H1 (cell line): ENCODE measurements at regions not wholly inside any gene's neighbourhood (a gene's known extent, or its start where the extent isn't known, plus 50 kb on each side); places are given as distances from the start of the nearest gene placed in this dataset.

ENCODE experiments used
- CTCF ChIA-PET: fragments of 300-600 bp; sonication (Branson Sonifier 250); formaldehyde crosslinking; loops from one replicate; lab custom pipeline; 2021; ENCODE audit not compliant: partially characterized antibody; lab: Charles Lee
- POLR2A ChIA-PET: fragments of 300-600 bp; sonication (Branson Sonifier 250); formaldehyde crosslinking; loops from one replicate; lab custom pipeline; 2021; ENCODE audit warnings: inconsistent platforms; ENCODE audit not compliant: partially characterized antibody; lab: Charles Lee
- DNase-seq, 2 experiments: peaks; one replicate each; pipeline versions ENCODE4 v3.0.0 to v3.0.0-alpha.2; 2010 to 2022; ENCODE audit warnings: low spot score in 2 of 2, low read depth in 1 of 2, mixed read lengths in 1 of 2
- FAIRE-seq: peaks from 2 replicates; lab custom pipeline; 2011; peaks lifted over from hg19 to GRCh38; lab: Jason Lieb, UNC
- H2AFZ ChIP-seq: 2 replicates; pipeline ENCODE4 v1.8.1; 2012; ENCODE audit warnings: low read length, inconsistent platforms
- H2AK5ac ChIP-seq: 2 replicates; pipeline ENCODE4 v1.6.1; 2013; ENCODE audit warnings: low read depth, low read length
- H2BK120ac ChIP-seq: replicated peaks from 2 replicates; pipeline ENCODE3; 2013; ENCODE audit warnings: low read depth, low read length, inconsistent platforms
- H2BK12ac ChIP-seq: 2 replicates; pipeline ENCODE4 v1.6.1; 2013; ENCODE audit warnings: low read depth, low read length
- H2BK15ac ChIP-seq: 2 replicates; pipeline ENCODE4 v1.6.1; 2013; ENCODE audit warnings: low read length
- H2BK20ac ChIP-seq: 2 replicates; pipeline ENCODE4 v1.6.1; 2013; ENCODE audit warnings: low read length
- H2BK5ac ChIP-seq: 2 replicates; pipeline ENCODE4 v1.6.1; 2013; ENCODE audit warnings: low read depth, low read length
- H3K14ac ChIP-seq: 2 replicates; pipeline ENCODE4 v1.6.1; 2013; ENCODE audit warnings: inconsistent platforms; ENCODE audit not compliant: insufficient read length
- H3K18ac ChIP-seq: 2 replicates; pipeline ENCODE4 v1.6.1; 2013; ENCODE audit warnings: low read length; ENCODE audit errors: extremely low read depth
- H3K23ac ChIP-seq: 2 replicates; pipeline ENCODE4 v1.6.1; 2013; ENCODE audit warnings: inconsistent platforms; ENCODE audit not compliant: insufficient read length
- H3K23me2 ChIP-seq: 2 replicates; pipeline ENCODE4 v1.6.1; 2013; ENCODE audit warnings: low read depth, low read length
- H3K27ac ChIP-seq: 2 replicates; pipeline ENCODE4 v1.6.1; 2011; ENCODE audit warnings: low read depth, low read length, inconsistent platforms
- H3K27me3 ChIP-seq, 4 experiments: replicated peaks in 1 of 4; 1 replicate in 1 of 4; 2 replicates in 3 of 4; pipeline versions ENCODE4 v1.6.1 to v1.8.1; 2011 to 2013; ENCODE audit warnings: low read length in 3 of 4, mild to moderate bottlenecking in 3 of 4, inconsistent platforms in 2 of 4, mixed read lengths in 2 of 4, moderate library complexity in 1 of 4; ENCODE audit not compliant: control insufficient read depth in 3 of 4, insufficient read depth in 3 of 4; ENCODE audit errors: extremely low read depth in 1 of 4
- H3K36me3 ChIP-seq, 4 experiments: 2 replicates each; pipeline versions ENCODE4 v1.6.1 to v1.8.1; 2011 to 2013; ENCODE audit warnings: mild to moderate bottlenecking in 4 of 4, low read length in 3 of 4, moderate library complexity in 2 of 4, control low read depth in 1 of 4, inconsistent platforms in 1 of 4; ENCODE audit not compliant: insufficient read depth in 4 of 4, control insufficient read depth in 2 of 4
- H3K4ac ChIP-seq: replicated peaks from 2 replicates; pipeline ENCODE3; 2013; ENCODE audit warnings: low read length, low read depth, mixed read lengths, inconsistent platforms; ENCODE audit not compliant: insufficient read length
- H3K4me1 ChIP-seq, 4 experiments: replicated peaks in 1 of 4; 1 replicate in 1 of 4; 2 replicates in 3 of 4; pipeline versions ENCODE4 v1.6.1 to v1.8.1; 2011 to 2013; ENCODE audit warnings: low read length in 3 of 4, inconsistent platforms in 2 of 4, mixed read lengths in 1 of 4; ENCODE audit not compliant: insufficient read depth in 4 of 4, control insufficient read depth in 3 of 4
- H3K4me2 ChIP-seq, 2 experiments: 2 replicates each; pipeline versions ENCODE4 v1.6.1 to v1.8.1; 2011 to 2013; ENCODE audit warnings: low read depth in 2 of 2, low read length in 2 of 2, control low read depth in 1 of 2, inconsistent platforms in 1 of 2, mild to moderate bottlenecking in 1 of 2; ENCODE audit not compliant: insufficient read depth in 1 of 2
- H3K4me3 ChIP-seq, 4 experiments: fragments of 200-600, 300-600 bp in 1 of 4; sonication (generic), shearing (Covaris generic), sonication (Bioruptor Twin) in 1 of 4; 2 replicates each; pipeline versions ENCODE4 v1.5.1 to v1.8.1; 2011 to 2016; ENCODE audit warnings: low read length in 4 of 4, low read depth in 3 of 4, control low read depth in 2 of 4, inconsistent platforms in 2 of 4, mild to moderate bottlenecking in 2 of 4, mixed read lengths in 1 of 4, moderate library complexity in 1 of 4; ENCODE audit not compliant: insufficient read depth in 2 of 4; ENCODE audit errors: extremely low read depth in 1 of 4
- H3K56ac ChIP-seq: replicated peaks from 2 replicates; pipeline ENCODE3; 2013; ENCODE audit warnings: low read depth, mild to moderate bottlenecking, mixed read lengths, low read length, inconsistent platforms; ENCODE audit not compliant: insufficient read length
- H3K79me1 ChIP-seq: 2 replicates; pipeline ENCODE4 v1.6.1; 2013; ENCODE audit warnings: low read depth, low read length, control low read depth
- H3K79me2 ChIP-seq, 2 experiments: 2 replicates each; pipeline versions ENCODE4 v1.6.1 to v1.8.1; 2012 to 2013; ENCODE audit warnings: low read length in 2 of 2, mild to moderate bottlenecking in 2 of 2, inconsistent platforms in 1 of 2; ENCODE audit not compliant: insufficient read depth in 2 of 2, control insufficient read depth in 1 of 2
- H3K9ac ChIP-seq, 4 experiments: replicated peaks in 1 of 4; 1 replicate in 1 of 4; 2 replicates in 3 of 4; pipeline versions ENCODE4 v1.6.1 to v1.8.1; 2011 to 2013; ENCODE audit warnings: low read depth in 3 of 4, low read length in 3 of 4, control low read depth in 2 of 4, mild to moderate bottlenecking in 2 of 4, moderate library complexity in 2 of 4, inconsistent platforms in 1 of 4; ENCODE audit errors: extremely low read depth in 1 of 4
- H3K9me3 ChIP-seq, 2 experiments: 2 replicates each; pipeline versions ENCODE4 v1.6.1 to v1.8.1; 2012 to 2013; ENCODE audit warnings: mild to moderate bottlenecking in 2 of 2, moderate library complexity in 2 of 2, control low read depth in 1 of 2, inconsistent platforms in 1 of 2, low read depth in 1 of 2, low read length in 1 of 2, mixed read lengths in 1 of 2; ENCODE audit not compliant: insufficient read depth in 2 of 2
- H4K20me1 ChIP-seq, 2 experiments: replicated peaks in 1 of 2; 2 replicates each; pipeline versions ENCODE3 to v1.8.1; 2011 to 2013; ENCODE audit warnings: inconsistent platforms in 2 of 2, low read length in 2 of 2, mild to moderate bottlenecking in 1 of 2; ENCODE audit not compliant: insufficient read depth in 2 of 2, control insufficient read depth in 1 of 2
- H4K5ac ChIP-seq: 2 replicates; pipeline ENCODE4 v1.6.1; 2013; ENCODE audit warnings: low read length, low read depth, mixed read lengths, inconsistent platforms; ENCODE audit not compliant: insufficient read length
- H4K8ac ChIP-seq: 2 replicates; pipeline ENCODE4 v1.8.0; 2013; ENCODE audit warnings: mild to moderate bottlenecking, moderate library complexity, low read length, inconsistent platforms; ENCODE audit not compliant: insufficient read depth; ENCODE audit errors: extremely low read depth
- H4K91ac ChIP-seq: replicated peaks from 2 replicates; pipeline ENCODE3; 2013; ENCODE audit warnings: low read length, mixed read lengths, inconsistent platforms; ENCODE audit not compliant: insufficient read length
- BRCA1 ChIP-seq: IDR thresholded peaks from 2 replicates; pipeline ENCODE4 v1.6.1; 2012; ENCODE audit warnings: low read depth, low read length, improper control_type of control experiment
- RAD21 ChIP-seq, 2 experiments: IDR thresholded peaks in 1 of 2; conservative IDR thresholded peaks in 1 of 2; 2 replicates each; pipeline ENCODE4 v1.6.1; 2011; ENCODE audit warnings: low read depth in 2 of 2, low read length in 2 of 2, improper control_type of control experiment in 1 of 2, inconsistent platforms in 1 of 2, mild to moderate bottlenecking in 1 of 2, moderate library complexity in 1 of 2
- WGBS, 2 experiments: shearing (Covaris generic) in 1 of 2; methylation state at CpG; one replicate each; pipeline versions ENCODE4 v1.1.6 to v1.1.7; 2013 to 2015; ENCODE audit warnings: low lambda C conversion rate in 2 of 2, mixed read lengths in 2 of 2, inconsistent platforms in 1 of 2, low coverage in 1 of 2, missing lambda C conversion rate in 1 of 2; ENCODE audit not compliant: insufficient replicate concordance in 2 of 2, insufficient coverage in 1 of 2, insufficient read length in 1 of 2; ENCODE audit errors: extremely low coverage in 1 of 2, missing lambda C conversion rate in 1 of 2; 5-methylcytosine and 5-hydroxymethylcytosine counted together

DNA sequence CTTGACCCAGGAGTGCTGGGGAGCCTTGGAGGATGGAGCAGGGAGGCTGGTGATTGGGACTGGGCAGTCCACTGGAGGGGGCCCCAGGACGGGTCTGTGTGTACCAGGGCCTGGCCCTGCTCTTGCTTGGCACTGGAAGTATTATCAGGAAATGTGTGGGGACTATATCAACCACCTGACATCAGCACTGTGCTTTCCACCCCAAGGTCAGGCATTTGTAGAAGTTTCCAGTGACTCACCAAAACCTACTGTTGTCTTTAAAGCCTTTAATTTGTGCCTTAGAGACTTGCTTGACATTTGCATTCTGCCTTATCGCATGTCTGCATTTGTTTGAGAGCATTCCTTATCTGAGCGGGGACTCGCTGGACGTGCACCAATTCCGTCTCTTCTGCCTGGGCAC lies 323.1 kb downstream of the FOXL1 start:
- no peak overlapping the region for H3K9ac ChIP-seq
- no peak overlapping the region for H3K4ac ChIP-seq
- DNase-seq (no peak), FAIRE-seq (no peak)
- H3K14ac ChIP-seq, result no peak overlapping the region
- ChIA-PET POLR2A (no interaction called here), CTCF (interaction anchor here (1.1 kb wide), 1 partner anchor 8 kb away, joined by 3 read pairs; no protein-coding TSS in a partner anchor)
- no peak overlapping the region for H2AFZ ChIP-seq
- no peak overlapping the region for H2BK15ac ChIP-seq
- H3K18ac ChIP-seq, result no peak overlapping the region
- H4K91ac ChIP-seq, result no peak overlapping the region
- no peak overlapping the region for H3K23ac ChIP-seq
- no peaks in the 10 kb centered on the region for H3K79me1 ChIP-seq
- WGBS, 2 experiments, result 96% methylated on average over 6 of the region's 6 CpGs; no CpG with 5 or more reads in 1 of the 2 experiments
- H3K79me2 ChIP-seq, result no peaks in the 10 kb centered on the region
- H2BK5ac ChIP-seq, result no peak overlapping the region
- H4K8ac ChIP-seq, result no peak overlapping the region
- H3K36me3 ChIP-seq, result no peaks in the 10 kb centered on the region
- no peaks in the 10 kb centered on the region; a peak in 1 of 7 replicates for H3K27me3 ChIP-seq
- H2BK20ac ChIP-seq, result no peak overlapping the region
- peaks cover 0 to 4% (median 0%) of the 10 kb centered on the region in 4 experiments; a peak in 1 of 7 replicates for H3K4me1 ChIP-seq
- H3K4me2 ChIP-seq, result no peak overlapping the region
- no peak overlapping the region for H4K5ac ChIP-seq
- TF ChIP-seq BRCA1 (no peak), RAD21 (IDR thresholded peaks at IDR 0.05 in 1 of 2, conservative IDR thresholded peaks at IDR 0.05 in 1 of 2; ENCODE audit: low read depth in 2 of 2, low read length in 2 of 2) (0 out of 4 replicates have a peak, but pooled peaks of 1 of the 2 experiments have one; percentile 8)
- H2BK12ac ChIP-seq, result no peak overlapping the region
- peak overlapping the region; percentile 69; the same call in 1 of the 2 replicates for H2AK5ac ChIP-seq
- no peak overlapping the region for H3K56ac ChIP-seq
- no peak overlapping the region for H3K4me3 ChIP-seq
- H4K20me1 ChIP-seq, result no peaks in the 10 kb centered on the region
- no peak overlapping the region for H2BK120ac ChIP-seq
- no peak overlapping the region for H3K27ac ChIP-seq
- H3K23me2 ChIP-seq, result 0 out of 2 replicates have a peak, but pooled peaks cover 2% of the 10 kb centered on the region
- H3K9me3 ChIP-seq, result no peaks in the 10 kb centered on the region
